MCF 10A (cell line): ENCODE measurements at regions not wholly inside any gene's neighbourhood (a gene's known extent, or its start where the extent isn't known, plus 50 kb on each side); places are given as distances from the start of the nearest gene placed in this dataset.

ENCODE experiments used
- BruUV-seq: library from RNA; stranded (reverse); fragments of 400-500 nt; replicated peaks from 2 replicates; lab custom pipeline; 2021; lab: Mats Ljungman, UMichigan
- CTCF ChIA-PET: fragments of 300-600 bp; sonication (Branson Sonifier 250); formaldehyde crosslinking; extraction: SDS; loops from one replicate; lab custom pipeline; 2021; ENCODE audit warnings: antibody characterized with exemption, inconsistent platforms; lab: Yijun Ruan, JAX
- POLR2A ChIA-PET: fragments of 300-600, 350-650 bp; sonication (Branson Sonifier 250); formaldehyde crosslinking; extraction: SDS; loops from one replicate; lab custom pipeline; 2020; ENCODE audit warnings: antibody characterized with exemption, inconsistent platforms; lab: Yijun Ruan, JAX
- DNase-seq: peaks from one replicate; pipeline ENCODE4 v3.0.0-alpha.2; 2018; ENCODE audit not compliant: unreplicated experiment
- H3K27ac Mint-ChIP-seq: one replicate; pipeline ENCODE4 v1.8.0; 2022; ENCODE audit warnings: mild to moderate bottlenecking, low read depth, mixed read lengths; ENCODE audit not compliant: unreplicated experiment
- H3K27me3 Mint-ChIP-seq: one replicate; pipeline ENCODE4 v1.8.0; 2022; ENCODE audit warnings: mixed read lengths; ENCODE audit not compliant: insufficient read depth, unreplicated experiment
- H3K36me3 Mint-ChIP-seq: one replicate; pipeline ENCODE4 v1.8.0; 2022; ENCODE audit warnings: mild to moderate bottlenecking, moderate library complexity, mixed read lengths; ENCODE audit not compliant: insufficient read depth, unreplicated experiment
- H3K4me1 Mint-ChIP-seq: one replicate; pipeline ENCODE4 v1.8.0; 2022; ENCODE audit warnings: mixed read lengths; ENCODE audit not compliant: insufficient read depth, unreplicated experiment
- H3K4me3 Mint-ChIP-seq: one replicate; pipeline ENCODE4 v1.8.0; 2022; ENCODE audit warnings: mild to moderate bottlenecking, moderate library complexity, mixed read lengths; ENCODE audit not compliant: unreplicated experiment
- H3K9me3 Mint-ChIP-seq: one replicate; pipeline ENCODE4 v1.8.0; 2022; ENCODE audit warnings: mixed read lengths; ENCODE audit not compliant: unreplicated experiment
- CTCF ChIP-seq: fragments of 200-600 bp; IDR thresholded peaks from one replicate; pipeline ENCODE4 v1.8.0; 2022; ENCODE audit warnings: antibody characterized with exemption, mild to moderate bottlenecking; ENCODE audit not compliant: unreplicated experiment
- intact Hi-C: fragments of 100-400 bp; cut with micrococcal nuclease; formaldehyde crosslinking; loops from 2 replicates; pipeline ENCODE4 v1.14.1; 2022

- CTCF ChIA-PET: no interaction called here
- no peaks in the 10 kb centered on the region for H3K27me3 Mint-ChIP-seq
- BruUV-seq: no TSS peak
- TF ChIP-seq CTCF: no peak
- peaks cover 5% of the 10 kb centered on the region for H3K4me1 Mint-ChIP-seq
- H3K4me3 Mint-ChIP-seq: no peak overlapping the region
- no peak for DNase-seq
- intact Hi-C loops: no loop called here
- POLR2A ChIA-PET: no interaction called here
- H3K9me3 Mint-ChIP-seq: no peaks in the 10 kb centered on the region
- no peak overlapping the region for H3K27ac Mint-ChIP-seq
- no peaks in the 10 kb centered on the region for H3K36me3 Mint-ChIP-seq
Observed at GRCh38 chr2:40867829-40868228, 415.9 kb upstream of the SLC8A1 start.

GRCh38 chr2:40872580-40872979 is 420.7 kb upstream of the SLC8A1 start:
- no peaks in the 10 kb centered on the region for H3K9me3 Mint-ChIP-seq
- intact Hi-C loops: no loop called here
- POLR2A ChIA-PET: interaction anchor here (0.7 kb wide), 1 partner anchor 464 kb away, joined by 4 read pairs; no protein-coding TSS in a partner anchor
- CTCF ChIA-PET: no interaction called here
- TF ChIP-seq CTCF: no peak
- H3K4me1 Mint-ChIP-seq: peaks cover 5% of the 10 kb centered on the region
- H3K27ac Mint-ChIP-seq: no peak overlapping the region
- no peak overlapping the region for H3K4me3 Mint-ChIP-seq
- H3K27me3 Mint-ChIP-seq: no peaks in the 10 kb centered on the region
- BruUV-seq: no TSS peak
- no peaks in the 10 kb centered on the region for H3K36me3 Mint-ChIP-seq
- no peak for DNase-seq

- no peaks in the 10 kb centered on the region for H3K36me3 Mint-ChIP-seq
- intact Hi-C loops: no loop called here
- no peaks in the 10 kb centered on the region for H3K27me3 Mint-ChIP-seq
- TF ChIP-seq CTCF: no peak
- DNase-seq: no peak
- ChIA-PET CTCF (no interaction called here), POLR2A (no interaction called here)
- peaks cover 16% of the 10 kb centered on the region for H3K4me1 Mint-ChIP-seq
- no peak overlapping the region for H3K4me3 Mint-ChIP-seq
- no TSS peak for BruUV-seq
- no peak overlapping the region for H3K27ac Mint-ChIP-seq
- H3K9me3 Mint-ChIP-seq: no peaks in the 10 kb centered on the region
Observed at GRCh38 chr2:40874380-40874779, 422.5 kb upstream of the SLC8A1 start.

GRCh38 chr2:40877734-40878288 is 425.9 kb upstream of the SLC8A1 start:
- DNase-seq: peak; percentile 21
- CTCF ChIA-PET: no interaction called here
- intact Hi-C loops: no loop called here
- H3K27ac Mint-ChIP-seq: no peak overlapping the region
- no TSS peak for BruUV-seq
- H3K27me3 Mint-ChIP-seq: no peaks in the 10 kb centered on the region
- peaks cover 11% of the 10 kb centered on the region for H3K4me1 Mint-ChIP-seq
- no peak for TF ChIP-seq CTCF
- POLR2A ChIA-PET: no interaction called here
- no peak overlapping the region for H3K4me3 Mint-ChIP-seq
- no peaks in the 10 kb centered on the region for H3K36me3 Mint-ChIP-seq
- no peaks in the 10 kb centered on the region for H3K9me3 Mint-ChIP-seq
